Fibroblast of lung (primary cell): ENCODE measurements at regions not wholly inside any gene's neighbourhood (a gene's known extent, or its start where the extent isn't known, plus 50 kb on each side); places are given as distances from the start of the nearest gene placed in this dataset.

Source experiments
- DNase-seq, 2 donors: peaks; one replicate each; pipeline versions ENCODE4 v3.0.0 to v3.0.0-alpha.2; 2010; ENCODE audit warnings: low read depth in 2 of 2
- H2AFZ ChIP-seq: 2 replicates; pipeline ENCODE4 v1.5.1; 2012; ENCODE audit warnings: low read length, control low read depth, inconsistent platforms
- H3K27ac ChIP-seq: 2 replicates; pipeline ENCODE4 v1.5.1; 2011; ENCODE audit warnings: low read length, control low read depth; ENCODE audit not compliant: insufficient read depth
- H3K27me3 ChIP-seq: 2 replicates; pipeline ENCODE4 v1.5.1; 2011; ENCODE audit warnings: mild to moderate bottlenecking, low read length; ENCODE audit not compliant: control insufficient read depth, insufficient read depth
- H3K36me3 ChIP-seq: 2 replicates; pipeline ENCODE4 v1.5.1; 2011; ENCODE audit warnings: low read length; ENCODE audit not compliant: control insufficient read depth, insufficient read depth
- H3K4me1 ChIP-seq: 2 replicates; pipeline ENCODE4 v1.5.1; 2011; ENCODE audit warnings: low read length; ENCODE audit not compliant: control insufficient read depth, insufficient read depth; ENCODE audit errors: extremely low read depth
- H3K4me2 ChIP-seq: 2 replicates; pipeline ENCODE4 v1.5.1; 2011; ENCODE audit warnings: low read length, control low read depth; ENCODE audit not compliant: insufficient read depth; ENCODE audit errors: extremely low read depth
- H3K4me3 ChIP-seq, 4 experiments: fragments of 200-600 bp in 1 of 4; sonication (generic) in 1 of 4; replicated peaks in 1 of 4; 2 replicates each; pipeline ENCODE4 v1.5.1; 2011 to 2016; ENCODE audit warnings: low read length in 4 of 4, low read depth in 3 of 4, mild to moderate bottlenecking in 3 of 4, control low read depth in 2 of 4, inconsistent platforms in 1 of 4, mixed read lengths in 1 of 4; ENCODE audit not compliant: insufficient read depth in 1 of 4; ENCODE audit errors: control extremely low read depth in 1 of 4
- H3K79me2 ChIP-seq: 2 replicates; pipeline ENCODE4 v1.5.1; 2012; ENCODE audit warnings: mild to moderate bottlenecking, low read length, inconsistent platforms; ENCODE audit not compliant: control insufficient read depth, insufficient read depth
- H3K9ac ChIP-seq: 2 replicates; pipeline ENCODE4 v1.5.1; 2011; ENCODE audit warnings: mild to moderate bottlenecking, low read length, control low read depth; ENCODE audit not compliant: insufficient read depth
- H3K9me3 ChIP-seq: 2 replicates; pipeline ENCODE4 v1.5.1; 2012; ENCODE audit warnings: low read depth, low read length; ENCODE audit not compliant: control insufficient read depth, insufficient read depth
- H4K20me1 ChIP-seq: 2 replicates; pipeline ENCODE4 v1.5.1; 2011; ENCODE audit warnings: low read length; ENCODE audit not compliant: control insufficient read depth, insufficient read depth; ENCODE audit errors: extremely low read depth
- EZH2 ChIP-seq: IDR thresholded peaks from 2 replicates; pipeline ENCODE4 v1.5.1; 2012; ENCODE audit warnings: low read length, control low read depth, mild to moderate bottlenecking; ENCODE audit errors: missing control alignments
- TF ChIP-seq, protein P1 (sequence below), 2 donors: IDR thresholded peaks in 1 of 2; conservative IDR thresholded peaks in 1 of 2; 1 replicate in 1 of 2; 2 replicates in 1 of 2; pipeline ENCODE4 v1.5.1; 2011 to 2012; ENCODE audit warnings: low read length in 2 of 2, control low read depth in 1 of 2, inconsistent platforms in 1 of 2, low read depth in 1 of 2, mild to moderate bottlenecking in 1 of 2

DNA sequence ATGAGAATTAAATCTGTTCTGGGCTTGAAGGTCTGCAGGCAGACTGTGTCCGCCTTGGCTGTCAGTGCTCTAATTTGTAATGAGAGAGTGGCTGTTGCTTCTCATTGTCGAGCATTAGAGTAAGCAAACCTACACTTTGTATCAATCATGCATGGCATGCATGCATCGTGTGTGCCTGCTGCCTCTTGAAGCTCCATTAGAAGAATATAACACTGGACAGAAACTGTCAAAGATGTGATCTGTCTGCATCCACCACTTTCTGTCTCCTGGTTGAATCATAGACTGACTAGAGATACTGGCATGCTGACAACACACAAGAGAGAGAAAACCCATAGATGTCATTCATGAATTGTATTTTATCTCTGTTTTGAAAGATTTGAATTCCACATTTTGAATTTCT, 275.0 kb upstream of the NXPH2 start:
- H4K20me1 ChIP-seq = no peaks in the 10 kb centered on the region
- H3K4me1 ChIP-seq = no peaks in the 10 kb centered on the region
- H3K79me2 ChIP-seq = no peaks in the 10 kb centered on the region
- H3K9ac ChIP-seq = no peak overlapping the region
- no peak overlapping the region for H3K4me2 ChIP-seq
- H3K9me3 ChIP-seq = no peaks in the 10 kb centered on the region
- no peak for DNase-seq
- H3K4me3 ChIP-seq = no peak overlapping the region
- H2AFZ ChIP-seq = no peak overlapping the region
- no peaks in the 10 kb centered on the region for H3K36me3 ChIP-seq
- no peaks in the 10 kb centered on the region for H3K27me3 ChIP-seq
- H3K27ac ChIP-seq = no peak overlapping the region
- TF ChIP-seq EZH2 = no peak
- TF ChIP-seq, protein P1, sequence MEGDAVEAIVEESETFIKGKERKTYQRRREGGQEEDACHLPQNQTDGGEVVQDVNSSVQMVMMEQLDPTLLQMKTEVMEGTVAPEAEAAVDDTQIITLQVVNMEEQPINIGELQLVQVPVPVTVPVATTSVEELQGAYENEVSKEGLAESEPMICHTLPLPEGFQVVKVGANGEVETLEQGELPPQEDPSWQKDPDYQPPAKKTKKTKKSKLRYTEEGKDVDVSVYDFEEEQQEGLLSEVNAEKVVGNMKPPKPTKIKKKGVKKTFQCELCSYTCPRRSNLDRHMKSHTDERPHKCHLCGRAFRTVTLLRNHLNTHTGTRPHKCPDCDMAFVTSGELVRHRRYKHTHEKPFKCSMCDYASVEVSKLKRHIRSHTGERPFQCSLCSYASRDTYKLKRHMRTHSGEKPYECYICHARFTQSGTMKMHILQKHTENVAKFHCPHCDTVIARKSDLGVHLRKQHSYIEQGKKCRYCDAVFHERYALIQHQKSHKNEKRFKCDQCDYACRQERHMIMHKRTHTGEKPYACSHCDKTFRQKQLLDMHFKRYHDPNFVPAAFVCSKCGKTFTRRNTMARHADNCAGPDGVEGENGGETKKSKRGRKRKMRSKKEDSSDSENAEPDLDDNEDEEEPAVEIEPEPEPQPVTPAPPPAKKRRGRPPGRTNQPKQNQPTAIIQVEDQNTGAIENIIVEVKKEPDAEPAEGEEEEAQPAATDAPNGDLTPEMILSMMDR (conservative IDR thresholded peaks at IDR 0.05 in 1 of 2, IDR thresholded peaks at IDR 0.05 in 1 of 2; ENCODE audit: low read depth in 1 of 2, low read length in 2 of 2) = no peak

DNA sequence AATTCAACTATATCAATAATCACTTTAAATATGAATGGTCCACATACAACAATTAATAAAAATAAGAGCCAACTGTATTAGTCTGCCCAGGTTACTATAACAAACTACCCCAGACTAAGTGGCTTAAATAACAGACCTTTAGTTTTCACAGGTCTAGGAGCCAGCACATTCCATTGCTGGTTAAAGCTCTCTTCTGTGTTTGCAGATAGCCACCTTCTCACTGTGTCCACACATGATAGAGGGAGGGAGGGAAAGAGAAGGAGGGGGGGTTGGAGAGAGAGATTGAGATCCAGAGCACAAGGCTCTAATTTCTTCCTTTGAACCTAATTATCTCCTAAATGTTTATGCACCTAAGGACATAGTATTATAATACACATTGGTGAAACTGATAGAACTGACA, 267.8 kb upstream of the NXPH2 start:
- H3K27me3 ChIP-seq = no peaks in the 10 kb centered on the region
- no peaks in the 10 kb centered on the region for H3K79me2 ChIP-seq
- no peak overlapping the region for H3K9ac ChIP-seq
- no peak overlapping the region for H3K4me3 ChIP-seq
- H3K4me1 ChIP-seq = no peaks in the 10 kb centered on the region
- no peak overlapping the region for H3K27ac ChIP-seq
- no peaks in the 10 kb centered on the region for H3K36me3 ChIP-seq
- H3K9me3 ChIP-seq = no peaks in the 10 kb centered on the region
- H3K4me2 ChIP-seq = no peak overlapping the region
- TF ChIP-seq, protein P1 (conservative IDR thresholded peaks at IDR 0.05 in 1 of 2, IDR thresholded peaks at IDR 0.05 in 1 of 2; ENCODE audit: low read depth in 1 of 2, low read length in 2 of 2) = no peak
- TF ChIP-seq EZH2 = no peak
- no peaks in the 10 kb centered on the region for H4K20me1 ChIP-seq
- no peak for DNase-seq
- H2AFZ ChIP-seq = no peak overlapping the region

DNA sequence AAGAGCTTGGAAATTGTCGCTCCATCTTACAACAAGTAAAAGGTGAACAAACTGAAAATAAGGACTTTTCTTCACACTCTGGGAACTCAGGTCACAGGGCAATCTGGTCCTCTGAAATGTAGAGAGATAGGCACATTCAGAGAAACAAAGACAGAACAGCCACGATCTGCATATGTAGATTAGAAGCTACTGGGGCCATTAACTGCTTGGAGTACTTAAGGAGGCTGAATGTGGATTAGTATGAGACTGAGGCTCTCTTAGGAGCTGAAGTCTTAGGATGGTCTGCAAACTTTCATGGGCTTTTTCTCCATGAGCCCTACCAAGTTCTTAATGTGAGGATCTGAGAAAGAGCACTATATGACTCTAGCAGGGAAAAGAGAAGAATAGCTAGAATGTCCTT, 265.3 kb upstream of the NXPH2 start:
- Histone ChIP-seq H4K20me1 (no peaks in the 10 kb centered on the region), H3K79me2 (no peaks in the 10 kb centered on the region), H3K4me2 (no peak overlapping the region), H3K4me3 (no peak overlapping the region), H2AFZ (no peak overlapping the region), H3K36me3 (no peaks in the 10 kb centered on the region), H3K9me3 (no peaks in the 10 kb centered on the region), H3K4me1 (no peaks in the 10 kb centered on the region), H3K27ac (no peak overlapping the region), H3K9ac (no peak overlapping the region), H3K27me3 (no peaks in the 10 kb centered on the region)
- no peak for TF ChIP-seq EZH2
- TF ChIP-seq, protein P1 (conservative IDR thresholded peaks at IDR 0.05 in 1 of 2, IDR thresholded peaks at IDR 0.05 in 1 of 2; ENCODE audit: low read depth in 1 of 2, low read length in 2 of 2) = no peak
- no peak for DNase-seq
